ENCODE measurements at regions not wholly inside any gene's neighbourhood (a gene's known extent, or its start where the extent isn't known, plus 50 kb on each side); places are given as distances from the start of the nearest gene placed in this dataset.

DNA sequence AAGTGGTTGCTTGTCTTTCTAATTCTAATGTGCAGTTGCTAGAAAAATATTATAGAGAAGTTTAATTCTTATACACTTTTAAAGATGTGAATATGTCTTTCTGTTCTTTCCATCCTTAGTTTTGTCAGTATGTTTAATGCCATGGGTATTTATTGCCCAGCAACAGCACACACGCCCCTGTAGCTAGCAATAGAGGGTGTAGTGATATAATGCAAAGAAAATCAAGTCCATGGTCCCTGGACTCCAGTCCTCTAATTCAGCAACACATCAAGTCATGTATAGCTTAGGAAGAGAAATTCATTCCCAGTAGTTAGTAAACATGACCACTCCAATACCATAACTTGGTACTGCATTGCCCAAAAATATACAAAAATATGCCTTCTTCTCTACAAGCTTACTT, 292.4 kb upstream of the NR2F2 start:
- Histone ChIP-seq H3K9ac (ENCODE audit: low read depth, low read length) (no peak overlapping the region), H3K36me3 (ENCODE audit: insufficient read depth, low read length) (no peaks in the 10 kb centered on the region), H3K9me3 (ENCODE audit: control insufficient read depth, insufficient read depth, low read length) (no peaks in the 10 kb centered on the region), H3K4me1 (ENCODE audit: insufficient read depth, low read length) (0 out of 2 replicates have a peak, but pooled peaks cover 8% of the 10 kb centered on the region)

DNA sequence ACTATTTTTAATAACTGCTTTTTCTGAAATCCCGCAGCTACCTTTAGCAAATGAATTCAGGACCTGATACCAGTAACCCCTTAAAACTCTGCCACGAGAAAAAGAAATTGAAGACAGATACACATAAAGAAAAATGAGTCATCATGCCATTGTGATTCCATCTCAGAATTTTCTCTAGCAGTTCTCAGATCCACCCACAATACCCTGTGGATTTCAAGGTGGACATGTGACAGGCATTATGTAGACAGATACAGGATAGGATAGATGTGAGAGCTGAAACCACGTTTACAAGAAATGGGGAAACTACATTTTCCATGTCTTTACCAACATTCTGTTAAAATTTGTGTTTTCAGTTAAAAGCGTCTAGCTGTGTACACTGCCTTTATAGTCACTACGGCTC, 291.9 kb upstream of the NR2F2 start:
- Histone ChIP-seq H3K36me3 (ENCODE audit: insufficient read depth, low read length) (no peaks in the 10 kb centered on the region), H3K9me3 (ENCODE audit: control insufficient read depth, insufficient read depth, low read length) (no peaks in the 10 kb centered on the region), H3K9ac (ENCODE audit: low read depth, low read length) (no peak overlapping the region), H3K4me1 (ENCODE audit: insufficient read depth, low read length) (0 out of 2 replicates have a peak, but pooled peaks cover 8% of the 10 kb centered on the region)

DNA sequence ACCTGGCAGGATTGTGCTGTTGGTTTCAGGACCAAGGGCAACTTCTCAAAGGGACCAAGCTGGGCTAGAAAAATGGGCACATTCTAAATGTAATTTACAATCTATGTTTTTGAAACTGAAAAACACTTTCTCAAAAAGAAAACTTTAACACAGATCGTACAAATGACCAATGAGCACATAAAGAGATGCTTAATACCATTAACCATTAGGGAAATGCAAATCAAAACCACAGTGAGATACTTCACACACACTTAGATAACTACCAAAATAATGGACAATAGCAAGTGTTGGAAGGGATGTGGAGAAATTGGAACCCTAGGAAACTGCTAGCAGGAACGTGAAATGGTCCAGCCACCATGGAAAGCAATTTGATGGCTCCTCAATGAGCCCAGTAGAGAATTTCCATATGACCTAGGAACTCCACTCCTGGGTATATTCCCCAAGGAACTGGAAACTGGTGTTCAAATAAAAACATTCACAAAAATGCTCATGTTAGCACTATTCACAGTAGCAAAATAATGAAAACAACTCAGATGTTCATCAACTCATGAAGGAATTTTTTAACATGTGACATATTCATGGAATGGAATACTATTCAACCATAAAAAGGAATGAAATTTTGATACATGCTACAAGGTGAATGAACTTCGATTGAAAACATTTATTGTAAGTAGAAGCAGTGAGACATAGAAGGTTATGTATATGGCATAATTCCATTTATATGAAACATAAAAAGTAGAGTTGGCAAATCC, 288.3 kb upstream of the NR2F2 start:
- Histone ChIP-seq H3K9ac (ENCODE audit: low read depth, low read length) (no peak overlapping the region), H3K4me1 (ENCODE audit: insufficient read depth, low read length) (no peaks in the 10 kb centered on the region), H3K36me3 (ENCODE audit: insufficient read depth, low read length) (no peaks in the 10 kb centered on the region), H3K9me3 (ENCODE audit: control insufficient read depth, insufficient read depth, low read length) (no peaks in the 10 kb centered on the region)

DNA sequence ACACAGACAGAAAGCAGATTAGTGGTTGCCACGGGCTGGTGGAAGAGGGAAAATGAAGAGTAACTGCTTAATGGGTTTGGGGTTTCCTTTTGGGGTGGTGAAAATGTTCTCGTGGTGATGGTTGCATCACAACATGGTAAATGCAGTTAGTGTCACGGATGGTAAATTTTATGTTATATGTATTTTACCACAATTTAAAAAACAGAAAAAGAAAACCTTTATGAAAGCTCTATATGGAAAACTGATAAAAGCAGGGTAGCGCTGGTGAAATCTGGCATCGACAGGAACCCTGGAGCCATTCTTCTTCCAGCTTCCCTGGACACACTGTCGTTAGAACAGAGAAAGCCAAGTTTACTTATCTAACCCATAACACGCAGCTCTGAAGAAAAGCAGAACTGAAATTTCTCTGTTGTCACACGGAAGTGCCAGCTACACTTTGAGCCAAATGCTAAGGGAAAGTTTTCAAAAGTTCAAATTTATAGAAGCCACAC, 287.7 kb upstream of the NR2F2 start:
- Histone ChIP-seq H3K4me1 (ENCODE audit: insufficient read depth, low read length) (no peaks in the 10 kb centered on the region), H3K9me3 (ENCODE audit: control insufficient read depth, insufficient read depth, low read length) (no peaks in the 10 kb centered on the region), H3K36me3 (ENCODE audit: insufficient read depth, low read length) (no peaks in the 10 kb centered on the region), H3K9ac (ENCODE audit: low read depth, low read length) (no peak overlapping the region)

DNA sequence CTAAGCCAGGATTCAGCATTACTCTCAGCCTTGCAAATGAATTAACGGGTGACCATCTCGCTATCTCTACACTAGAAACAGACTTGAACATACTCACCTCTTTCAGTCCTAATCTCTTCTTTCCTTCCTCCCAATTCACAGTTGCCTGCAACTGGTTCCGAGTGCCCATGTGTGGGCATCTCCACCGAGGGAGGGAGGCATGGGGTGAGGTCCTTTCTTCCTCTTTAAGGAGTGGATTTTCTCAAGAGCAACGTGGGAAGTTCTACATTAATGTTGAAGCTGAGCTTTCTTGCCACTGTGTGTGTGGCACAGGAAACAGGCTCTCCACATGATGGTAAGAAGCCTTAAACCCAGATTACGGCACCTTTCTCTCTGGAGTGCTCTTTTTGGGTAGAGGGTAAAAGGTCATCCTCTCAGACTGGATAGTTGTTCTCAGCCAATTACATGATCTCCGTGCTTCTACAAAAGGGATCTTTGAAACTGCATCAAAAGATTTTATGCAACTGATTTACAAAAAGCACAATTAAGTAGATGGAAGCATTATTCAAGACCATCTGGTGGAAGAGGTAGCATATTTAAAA, 286.8 kb upstream of the NR2F2 start:
- Histone ChIP-seq H3K9ac (ENCODE audit: low read depth, low read length) (no peak overlapping the region), H3K36me3 (ENCODE audit: insufficient read depth, low read length) (no peaks in the 10 kb centered on the region), H3K4me1 (ENCODE audit: insufficient read depth, low read length) (no peaks in the 10 kb centered on the region), H3K9me3 (ENCODE audit: control insufficient read depth, insufficient read depth, low read length) (no peaks in the 10 kb centered on the region)

DNA sequence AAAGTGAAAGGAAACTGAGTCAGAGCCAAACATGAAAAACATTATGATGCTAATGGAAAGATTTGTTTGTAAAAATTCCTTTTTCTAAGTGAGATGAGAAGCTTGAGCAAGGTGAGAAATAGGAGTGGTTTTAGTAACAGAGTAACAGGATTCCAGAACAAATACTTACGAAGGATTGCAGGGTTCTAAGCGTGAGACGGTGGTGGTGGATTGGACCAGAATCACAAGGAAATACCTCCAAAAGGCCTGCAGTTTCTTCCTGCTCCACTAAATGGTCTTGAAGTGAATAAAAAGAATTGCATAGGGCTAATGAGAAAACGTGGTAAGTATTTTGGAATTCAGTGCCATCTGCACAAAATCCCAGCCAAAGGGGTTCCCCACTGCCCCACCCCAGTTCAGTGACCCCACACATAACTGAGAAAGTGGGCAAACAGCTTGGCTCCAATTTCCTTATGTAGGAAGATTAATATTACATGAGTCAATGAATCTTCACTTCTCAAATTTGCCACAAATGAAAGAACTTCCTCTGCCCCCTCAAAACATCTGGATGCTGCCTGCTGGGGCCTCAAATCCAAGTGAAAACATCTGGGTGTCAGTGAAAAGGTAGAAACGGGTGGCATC, 283.8 kb upstream of the NR2F2 start:
- Histone ChIP-seq H3K4me1 (ENCODE audit: insufficient read depth, low read length) (no peaks in the 10 kb centered on the region), H3K9me3 (ENCODE audit: control insufficient read depth, insufficient read depth, low read length) (no peaks in the 10 kb centered on the region), H3K9ac (ENCODE audit: low read depth, low read length) (no peak overlapping the region), H3K36me3 (ENCODE audit: insufficient read depth, low read length) (no peaks in the 10 kb centered on the region)

GRCh38 chr15:96047255-96047931, 283.1 kb upstream of the NR2F2 start:
- Histone ChIP-seq H3K9ac (ENCODE audit: low read depth, low read length) (no peak overlapping the region), H3K4me1 (ENCODE audit: insufficient read depth, low read length) (0 out of 2 replicates have a peak, but pooled peaks cover 3% of the 10 kb centered on the region), H3K9me3 (ENCODE audit: control insufficient read depth, insufficient read depth, low read length) (no peaks in the 10 kb centered on the region)

DNA sequence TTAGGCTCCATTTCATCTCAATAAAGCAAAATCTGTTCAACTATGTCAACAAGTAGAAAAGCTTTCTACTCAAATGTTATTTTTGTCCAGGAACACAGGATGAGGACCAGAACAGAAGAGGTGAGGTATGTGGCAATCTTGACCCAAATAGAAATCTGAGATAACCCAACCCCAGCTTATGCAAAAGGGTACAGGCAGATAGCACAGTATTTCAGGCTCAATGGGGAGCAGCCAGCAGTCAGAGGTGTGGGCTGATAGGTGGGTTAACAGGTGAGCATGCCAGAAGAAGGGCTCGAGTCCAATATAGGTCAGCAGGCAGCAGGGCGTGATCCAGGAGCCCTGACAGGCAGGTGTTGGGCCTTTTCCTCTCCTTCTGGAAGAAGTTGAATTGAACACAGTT, 281.2 kb upstream of the NR2F2 start:
- Histone ChIP-seq H3K4me1 (ENCODE audit: insufficient read depth, low read length) (peaks cover 6% of the 10 kb centered on the region; the same call in 1 of the 2 replicates), H3K36me3 (ENCODE audit: insufficient read depth, low read length) (no peaks in the 10 kb centered on the region), H3K9ac (ENCODE audit: low read depth, low read length) (no peak overlapping the region), H3K9me3 (ENCODE audit: control insufficient read depth, insufficient read depth, low read length) (no peaks in the 10 kb centered on the region)

More at GRCh38 chr15:96047255-96047931, 283.1 kb upstream of the NR2F2 start:
- H3K36me3 ChIP-seq (ENCODE audit: insufficient read depth, low read length) = no peaks in the 10 kb centered on the region

GRCh38 chr15:96049766-96050165, 280.7 kb upstream of the NR2F2 start:
- Histone ChIP-seq H3K4me1 (ENCODE audit: insufficient read depth, low read length) (peaks cover 6% of the 10 kb centered on the region; the same call in 1 of the 2 replicates), H3K9ac (ENCODE audit: low read depth, low read length) (no peak overlapping the region), H3K36me3 (ENCODE audit: insufficient read depth, low read length) (no peaks in the 10 kb centered on the region), H3K9me3 (ENCODE audit: control insufficient read depth, insufficient read depth, low read length) (no peaks in the 10 kb centered on the region)

- Histone ChIP-seq H3K9me3 (ENCODE audit: control insufficient read depth, insufficient read depth, low read length) (no peaks in the 10 kb centered on the region), H3K36me3 (ENCODE audit: insufficient read depth, low read length) (no peaks in the 10 kb centered on the region), H3K4me1 (ENCODE audit: insufficient read depth, low read length) (peaks cover 6% of the 10 kb centered on the region; the same call in 1 of the 2 replicates), H3K9ac (ENCODE audit: low read depth, low read length) (no peak overlapping the region)
These were observed 278.9 kb upstream of the NR2F2 start for GRCh38 chr15:96051598-96051997.

DNA sequence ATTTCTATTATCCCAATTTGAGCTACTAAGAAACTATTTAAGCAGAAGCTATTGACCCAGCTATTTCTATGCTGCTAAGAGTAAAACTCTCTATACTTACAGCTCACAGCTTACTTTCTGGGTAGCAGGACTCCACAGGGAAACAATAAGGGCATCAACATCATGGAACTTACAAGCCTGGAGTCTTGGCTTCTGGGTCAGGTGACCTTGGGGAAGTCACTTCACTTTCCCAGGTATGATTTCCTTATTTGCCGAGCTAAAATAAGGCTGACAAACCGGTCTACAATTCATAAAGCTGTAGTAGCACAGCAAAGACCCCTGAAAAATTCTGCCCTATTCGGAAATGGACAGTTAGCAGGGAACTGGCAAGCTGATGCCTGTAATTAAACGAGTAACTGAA, 278.3 kb upstream of the NR2F2 start:
- Histone ChIP-seq H3K9me3 (ENCODE audit: control insufficient read depth, insufficient read depth, low read length) (no peaks in the 10 kb centered on the region), H3K36me3 (ENCODE audit: insufficient read depth, low read length) (no peaks in the 10 kb centered on the region), H3K9ac (ENCODE audit: low read depth, low read length) (peak overlapping the region; percentile 42; the same call in 1 of the 2 replicates), H3K4me1 (ENCODE audit: insufficient read depth, low read length) (peaks cover 6% of the 10 kb centered on the region; the same call in 1 of the 2 replicates)

- Histone ChIP-seq H3K36me3 (ENCODE audit: insufficient read depth, low read length) (no peaks in the 10 kb centered on the region), H3K9me3 (ENCODE audit: control insufficient read depth, insufficient read depth, low read length) (no peaks in the 10 kb centered on the region), H3K9ac (ENCODE audit: low read depth, low read length) (peak overlapping the region; percentile 42; the same call in 1 of the 2 replicates), H3K4me1 (ENCODE audit: insufficient read depth, low read length) (peaks cover 6% of the 10 kb centered on the region; the same call in 1 of the 2 replicates)
These were observed 277.9 kb upstream of the NR2F2 start for GRCh38 chr15:96052572-96053030.

GRCh38 chr15:96053031-96053780, 277.3 kb upstream of the NR2F2 start:
- Histone ChIP-seq H3K9ac (ENCODE audit: low read depth, low read length) (peak overlapping the region; percentile 42; the same call in 1 of the 2 replicates), H3K9me3 (ENCODE audit: control insufficient read depth, insufficient read depth, low read length) (no peaks in the 10 kb centered on the region), H3K36me3 (ENCODE audit: insufficient read depth, low read length) (no peaks in the 10 kb centered on the region), H3K4me1 (ENCODE audit: insufficient read depth, low read length) (peaks cover 6% of the 10 kb centered on the region; the same call in 1 of the 2 replicates)
